GM13976 (cell line): ENCODE measurements at regions not wholly inside any gene's neighbourhood (a gene's known extent, or its start where the extent isn't known, plus 50 kb on each side); places are given as distances from the start of the nearest gene placed in this dataset.

Source experiments
- DNase-seq: peaks from one replicate; pipeline ENCODE4 v3.0.0; 2012; ENCODE audit warnings: low spot score
- CTCF ChIP-seq: IDR thresholded peaks from 2 replicates; pipeline ENCODE4 v1.5.1; 2012; ENCODE audit warnings: borderline replicate concordance, mild to moderate bottlenecking; ENCODE audit not compliant: insufficient read depth; ENCODE audit errors: extremely low read depth, missing control alignments, control extremely low read depth
- in situ Hi-C: fragments of 300-500 bp; cut with MboI; formaldehyde crosslinking; loops from one replicate; pipeline ENCODE4 v1.12.0; 2022; ENCODE audit warnings: low sequenced_read_pairs, mixed read lengths, inconsistent platforms; ENCODE audit not compliant: unreplicated experiment

GRCh38 chr22:34481090-34481489, 560.8 kb upstream of the LARGE1 start:
- no peak for TF ChIP-seq CTCF
- in situ Hi-C loops: no loop called here
- no peak for DNase-seq

- in situ Hi-C loops: no loop called here
- DNase-seq: no peak
- no peak for TF ChIP-seq CTCF
Observed at GRCh38 chr22:34486381-34486780, 566.1 kb upstream of the LARGE1 start.

GRCh38 chr22:34489861-34490260, 569.6 kb upstream of the LARGE1 start:
- in situ Hi-C loops: no loop called here
- TF ChIP-seq CTCF: no peak
- DNase-seq: no peak

GRCh38 chr22:34490886-34491285, 570.6 kb upstream of the LARGE1 start:
- in situ Hi-C loops: no loop called here
- no peak for TF ChIP-seq CTCF
- DNase-seq: no peak

GRCh38 chr22:34493486-34493885, 572.5 kb upstream of the ISX start:
- DNase-seq: no peak
- TF ChIP-seq CTCF: no peak
- in situ Hi-C loops: no loop called here

- DNase-seq: no peak
- no peak for TF ChIP-seq CTCF
- in situ Hi-C loops: no loop called here
Observed at GRCh38 chr22:34501366-34501965, 564.5 kb upstream of the ISX start.
